Inferior parietal cortex (tissue), 1 donor: ENCODE measurements at regions not wholly inside any gene's neighbourhood (a gene's known extent, or its start where the extent isn't known, plus 50 kb on each side); places are given as distances from the start of the nearest gene placed in this dataset.

ENCODE experiments used
- DNase-seq: peaks from one replicate; pipeline ENCODE4 v3.0.0-alpha.2; 2016; ENCODE audit errors: extremely low spot score

GRCh38 chr9:129285979-129286772, 108.1 kb upstream of the IER5L start:
- DNase-seq: no peak

- no peak for DNase-seq
These were observed 107.3 kb upstream of the IER5L start for GRCh38 chr9:129285382-129285781.

- no peak for DNase-seq
These were observed 106.7 kb upstream of the IER5L start for GRCh38 chr9:129284607-129285291.

- no peak for DNase-seq
These were observed 105.9 kb upstream of the IER5L start for GRCh38 chr9:129283705-129284606.

GRCh38 chr9:129283291-129283691, 105.2 kb upstream of the IER5L start:
- DNase-seq: no peak

GRCh38 chr9:129282731-129283211, 104.7 kb upstream of the IER5L start:
- no peak for DNase-seq

- no peak for DNase-seq
These were observed 104.2 kb upstream of the IER5L start for GRCh38 chr9:129282272-129282671.

GRCh38 chr9:129281506-129282145, 103.6 kb upstream of the IER5L start:
- no peak for DNase-seq

- no peak for DNase-seq
These were observed 102.7 kb upstream of the IER5L start for GRCh38 chr9:129280623-129281271.

- DNase-seq: no peak
These were observed 102.2 kb upstream of the IER5L start for GRCh38 chr9:129280236-129280622.

GRCh38 chr9:129278391-129279237, 100.6 kb upstream of the IER5L start:
- DNase-seq: no peak

GRCh38 chr9:129276486-129277230, 98.6 kb upstream of the IER5L start:
- no peak for DNase-seq

GRCh38 chr9:129275626-129276247, 97.7 kb upstream of the IER5L start:
- DNase-seq: no peak

- no peak for DNase-seq
These were observed 96.1 kb upstream of the IER5L start for GRCh38 chr9:129273941-129274684.

GRCh38 chr9:129273136-129273895, 95.3 kb upstream of the IER5L start:
- no peak for DNase-seq

GRCh38 chr9:129272348-129273025, 94.4 kb upstream of the IER5L start:
- DNase-seq: no peak

GRCh38 chr9:129270903-129271431, 92.9 kb upstream of the IER5L start:
- DNase-seq: no peak
